GM12801 (cell line): ENCODE measurements at regions not wholly inside any gene's neighbourhood (a gene's known extent, or its start where the extent isn't known, plus 50 kb on each side); places are given as distances from the start of the nearest gene placed in this dataset.

Experiments used
- CTCF ChIP-seq: IDR thresholded peaks from one replicate; pipeline ENCODE4 v1.5.1; 2011; ENCODE audit warnings: control low read depth; ENCODE audit not compliant: insufficient read length; ENCODE audit errors: extremely low read depth

- TF ChIP-seq CTCF: no peak
Measured at GRCh38 chr1:208684192-208684591, 440.0 kb upstream of the PLXNA2 start.

GRCh38 chr1:208686592-208686991 lies 442.4 kb upstream of the PLXNA2 start:
- no peak for TF ChIP-seq CTCF

GRCh38 chr1:208688656-208689315 lies 444.6 kb upstream of the PLXNA2 start:
- TF ChIP-seq CTCF: no peak

GRCh38 chr1:208691012-208691411 lies 446.8 kb upstream of the PLXNA2 start:
- TF ChIP-seq CTCF: no peak

GRCh38 chr1:208709981-208710380 lies 465.8 kb upstream of the PLXNA2 start:
- TF ChIP-seq CTCF: no peak

- TF ChIP-seq CTCF: no peak
Measured at GRCh38 chr1:208714323-208714722, 470.1 kb upstream of the PLXNA2 start.

GRCh38 chr1:208717525-208717924 lies 473.3 kb upstream of the PLXNA2 start:
- no peak for TF ChIP-seq CTCF
